ENCODE measurements at regions not wholly inside any gene's neighbourhood (a gene's known extent, or its start where the extent isn't known, plus 50 kb on each side); places are given as distances from the start of the nearest gene placed in this dataset.

DNA sequence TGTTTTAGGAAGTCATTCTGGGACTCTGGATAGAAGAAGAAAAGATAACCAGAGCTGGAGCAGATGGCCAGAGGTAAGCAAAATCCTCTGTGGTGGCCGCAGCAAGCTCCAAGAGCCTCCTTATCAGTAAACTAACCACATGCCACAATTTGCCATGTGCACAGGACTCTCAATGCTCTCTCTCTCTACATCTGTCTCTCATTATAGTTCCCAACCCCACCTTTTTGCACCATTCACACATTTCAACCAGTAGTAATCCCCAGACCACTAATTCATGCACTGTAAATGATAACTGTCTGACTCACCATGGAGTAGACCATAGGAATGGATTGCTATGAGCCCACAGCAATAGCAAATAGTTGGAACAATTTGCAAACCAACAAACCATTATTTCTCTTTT, 526.1 kb downstream of the TLR4 start:
- peaks cover 0 to 3% of the 10 kb centered on the region in 2 donors for H3K9me3 ChIP-seq (ENCODE audit: control insufficient read depth in 2 of 2, low read length in 2 of 2)
- H3K27me3 ChIP-seq (ENCODE audit: control insufficient read depth in 1 of 2, insufficient read depth in 2 of 2, low read length in 2 of 2) = no peaks in the 10 kb centered on the region
- H3K27ac ChIP-seq (ENCODE audit: low read length) = no peak overlapping the region
- no peak overlapping the region for H3K4me3 ChIP-seq (ENCODE audit: low read length in 2 of 2)
- no peaks in the 10 kb centered on the region for H3K36me3 ChIP-seq (ENCODE audit: control insufficient read depth in 2 of 2, insufficient read depth in 2 of 2, low read length in 2 of 2)
- H3K9ac ChIP-seq (ENCODE audit: low read length in 2 of 2) = no peak overlapping the region
- no peaks in the 10 kb centered on the region for H3K4me1 ChIP-seq (ENCODE audit: control insufficient read depth, insufficient read depth, low read length)

DNA sequence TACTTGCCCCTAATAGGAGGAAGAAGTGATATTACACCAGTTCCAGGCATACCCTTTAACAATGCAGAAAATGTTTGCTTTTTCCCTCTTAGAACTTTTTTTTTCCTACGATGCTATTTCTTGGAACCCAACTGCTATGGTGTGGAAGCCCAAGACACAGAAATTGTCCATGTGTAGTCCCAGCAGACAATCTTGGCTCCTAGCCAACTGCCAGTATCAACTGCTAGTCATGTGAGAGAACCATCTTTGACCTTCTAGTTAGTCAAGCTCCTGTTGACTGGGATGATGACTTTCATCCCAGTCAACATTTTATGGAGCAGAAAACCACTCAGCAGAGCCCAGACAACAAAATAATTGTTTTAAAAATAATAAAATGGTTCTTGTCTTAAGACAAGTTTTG, 532.4 kb downstream of the TLR4 start:
- no peak overlapping the region for H3K4me3 ChIP-seq (ENCODE audit: low read length in 2 of 2)
- H3K9ac ChIP-seq (ENCODE audit: low read length in 2 of 2) = no peak overlapping the region
- H3K9me3 ChIP-seq (ENCODE audit: control insufficient read depth in 2 of 2, low read length in 2 of 2) = peaks cover 3 to 7% of the 10 kb centered on the region in 2 donors

DNA sequence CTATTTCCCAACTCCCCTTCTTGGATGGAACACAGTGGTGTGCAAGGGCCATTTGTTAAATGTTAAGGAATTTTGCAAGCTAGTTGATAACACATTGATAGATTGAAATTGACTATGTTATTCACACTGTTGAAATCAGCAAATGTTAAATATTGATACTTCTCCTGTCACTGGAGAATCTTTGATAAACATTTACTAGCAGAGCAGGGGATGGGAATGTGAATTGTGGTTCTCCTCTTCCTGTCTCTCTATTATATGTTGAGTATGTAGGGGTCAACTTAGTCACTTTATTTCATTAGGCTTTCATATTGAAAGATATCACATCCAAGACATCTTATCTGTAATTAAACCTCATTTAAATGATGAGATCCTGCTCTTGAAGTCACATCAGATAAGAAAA, 533.9 kb downstream of the TLR4 start:
- H3K9me3 ChIP-seq (ENCODE audit: control insufficient read depth in 2 of 2, low read length in 2 of 2) = peaks cover 3 to 7% of the 10 kb centered on the region in 2 donors
- no peaks in the 10 kb centered on the region for H3K27me3 ChIP-seq (ENCODE audit: control insufficient read depth in 1 of 2, insufficient read depth in 2 of 2, low read length in 2 of 2)
- H3K36me3 ChIP-seq (ENCODE audit: control insufficient read depth in 2 of 2, insufficient read depth in 2 of 2, low read length in 2 of 2) = no peaks in the 10 kb centered on the region
- no peak overlapping the region for H3K9ac ChIP-seq (ENCODE audit: low read length in 2 of 2)
- H3K27ac ChIP-seq (ENCODE audit: low read length) = no peak overlapping the region
- no peak overlapping the region for H3K4me3 ChIP-seq (ENCODE audit: low read length in 2 of 2)
- no peaks in the 10 kb centered on the region for H3K4me1 ChIP-seq (ENCODE audit: control insufficient read depth, insufficient read depth, low read length)

More for the DNA sequence above, 532.4 kb downstream of the TLR4 start:
- H3K27ac ChIP-seq (ENCODE audit: low read length) = no peak overlapping the region
- H3K27me3 ChIP-seq (ENCODE audit: control insufficient read depth in 1 of 2, insufficient read depth in 2 of 2, low read length in 2 of 2) = no peaks in the 10 kb centered on the region
- no peaks in the 10 kb centered on the region for H3K36me3 ChIP-seq (ENCODE audit: control insufficient read depth in 2 of 2, insufficient read depth in 2 of 2, low read length in 2 of 2)
- H3K4me1 ChIP-seq (ENCODE audit: control insufficient read depth, insufficient read depth, low read length) = no peaks in the 10 kb centered on the region

DNA sequence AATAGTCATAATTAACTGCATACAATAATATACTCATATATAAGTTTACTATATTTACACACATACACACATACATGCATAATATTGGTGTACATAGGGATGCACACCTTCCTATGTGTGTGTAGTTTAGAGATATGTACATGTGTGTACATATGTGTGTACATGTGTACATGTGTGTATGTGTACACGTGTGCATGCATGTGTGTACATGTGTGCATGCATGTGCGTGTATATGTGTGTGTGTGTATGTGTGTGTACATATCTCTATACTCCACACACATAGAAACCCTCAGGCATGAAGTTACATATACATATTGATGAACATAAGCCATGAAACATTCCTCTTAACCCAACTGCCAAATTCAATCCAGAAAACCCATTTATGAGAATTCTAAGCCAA, 547.8 kb downstream of the TLR4 start:
- Histone ChIP-seq H3K27ac (ENCODE audit: low read length) (no peak overlapping the region), H3K9ac (ENCODE audit: low read length in 2 of 2) (no peak overlapping the region)

DNA sequence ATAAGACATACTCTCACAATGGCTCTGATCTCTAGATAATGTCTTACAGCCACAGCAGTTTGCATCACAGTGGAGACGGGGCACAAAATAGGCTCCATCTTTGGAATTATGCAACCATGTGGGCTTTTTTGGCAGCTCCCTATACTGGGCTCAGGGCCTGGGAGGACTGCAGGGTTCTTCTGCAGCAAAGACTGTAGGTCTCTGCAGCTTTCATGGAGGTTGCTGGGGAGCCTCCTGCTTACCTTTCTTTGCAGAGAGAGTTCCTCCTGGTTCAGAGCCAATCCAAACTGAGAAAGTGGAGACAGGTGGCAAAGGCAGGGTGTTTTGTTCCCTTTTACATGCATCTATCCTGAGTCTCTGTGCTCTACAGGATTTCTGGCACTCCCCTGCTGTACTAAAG, 558.0 kb downstream of the TLR4 start:
- H3K27ac ChIP-seq (ENCODE audit: low read length) = no peak overlapping the region

More for the DNA sequence above, 547.8 kb downstream of the TLR4 start:
- H3K4me1 ChIP-seq (ENCODE audit: control insufficient read depth, insufficient read depth, low read length) = no peaks in the 10 kb centered on the region
- H3K27me3 ChIP-seq (ENCODE audit: control insufficient read depth in 1 of 2, insufficient read depth in 2 of 2, low read length in 2 of 2) = no peaks in the 10 kb centered on the region
- no peak overlapping the region for H3K4me3 ChIP-seq (ENCODE audit: low read length in 2 of 2)
- no peaks in the 10 kb centered on the region for H3K36me3 ChIP-seq (ENCODE audit: control insufficient read depth in 2 of 2, insufficient read depth in 2 of 2, low read length in 2 of 2)
- no peaks in the 10 kb centered on the region for H3K9me3 ChIP-seq (ENCODE audit: control insufficient read depth in 2 of 2, low read length in 2 of 2)

DNA sequence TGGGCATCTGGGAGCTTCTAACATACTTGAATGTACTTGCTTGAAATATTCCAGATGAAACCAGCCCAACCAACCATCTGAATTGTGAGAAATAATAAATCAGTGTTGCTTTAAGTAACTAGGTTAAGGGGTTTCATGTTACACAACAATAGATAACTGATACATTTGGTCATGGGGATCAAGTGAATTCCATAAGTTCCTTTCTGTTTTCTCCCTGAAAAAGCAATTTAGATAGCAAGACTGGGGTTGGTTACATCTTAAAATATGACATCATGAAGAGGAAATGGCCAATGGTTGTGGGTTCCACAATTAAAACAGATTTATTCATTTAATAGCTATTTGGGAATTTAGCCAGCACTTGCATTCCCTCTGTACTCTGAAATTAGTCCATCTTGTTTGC, 559.7 kb downstream of the TLR4 start:
- Histone ChIP-seq H3K27me3 (ENCODE audit: control insufficient read depth in 1 of 2, insufficient read depth in 2 of 2, low read length in 2 of 2) (no peaks in the 10 kb centered on the region), H3K9me3 (ENCODE audit: control insufficient read depth in 2 of 2, low read length in 2 of 2) (no peaks in the 10 kb centered on the region), H3K4me1 (ENCODE audit: control insufficient read depth, insufficient read depth, low read length) (no peaks in the 10 kb centered on the region), H3K36me3 (ENCODE audit: control insufficient read depth in 2 of 2, insufficient read depth in 2 of 2, low read length in 2 of 2) (no peaks in the 10 kb centered on the region), H3K9ac (ENCODE audit: low read length in 2 of 2) (no peak overlapping the region), H3K4me3 (ENCODE audit: low read length in 2 of 2) (no peak overlapping the region), H3K27ac (ENCODE audit: low read length) (no peak overlapping the region)

More for the DNA sequence above, 558.0 kb downstream of the TLR4 start:
- Histone ChIP-seq H3K27me3 (ENCODE audit: control insufficient read depth in 1 of 2, insufficient read depth in 2 of 2, low read length in 2 of 2) (no peaks in the 10 kb centered on the region), H3K4me1 (ENCODE audit: control insufficient read depth, insufficient read depth, low read length) (no peaks in the 10 kb centered on the region), H3K4me3 (ENCODE audit: low read length in 2 of 2) (no peak overlapping the region), H3K36me3 (ENCODE audit: control insufficient read depth in 2 of 2, insufficient read depth in 2 of 2, low read length in 2 of 2) (no peaks in the 10 kb centered on the region), H3K9me3 (ENCODE audit: control insufficient read depth in 2 of 2, low read length in 2 of 2) (no peaks in the 10 kb centered on the region), H3K9ac (ENCODE audit: low read length in 2 of 2) (no peak overlapping the region)

DNA sequence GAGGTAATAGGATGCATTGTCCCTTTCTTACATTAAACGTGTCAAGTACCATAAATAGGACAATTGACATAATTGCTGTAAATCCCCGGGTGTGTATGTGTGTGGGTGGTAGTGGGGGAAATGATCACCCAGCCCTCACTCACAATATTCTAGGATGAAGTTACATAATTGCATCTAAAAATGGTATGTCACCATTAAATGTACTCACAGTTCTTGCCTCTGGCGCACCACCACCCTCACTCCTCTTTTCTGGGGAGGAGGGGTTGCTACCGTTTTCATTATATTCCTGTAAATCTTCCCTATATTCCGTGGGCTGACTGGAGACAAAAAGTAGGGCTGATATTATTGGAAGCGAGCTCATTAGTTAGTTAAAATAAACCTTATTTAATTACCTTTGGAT, 563.8 kb downstream of the TLR4 start:
- Histone ChIP-seq H3K36me3 (ENCODE audit: control insufficient read depth in 2 of 2, insufficient read depth in 2 of 2, low read length in 2 of 2) (no peaks in the 10 kb centered on the region), H3K9me3 (ENCODE audit: control insufficient read depth in 2 of 2, low read length in 2 of 2) (no peaks in the 10 kb centered on the region), H3K4me1 (ENCODE audit: control insufficient read depth, insufficient read depth, low read length) (no peaks in the 10 kb centered on the region), H3K4me3 (ENCODE audit: low read length in 2 of 2) (no peak overlapping the region), H3K9ac (ENCODE audit: low read length in 2 of 2) (no peak overlapping the region), H3K27ac (ENCODE audit: low read length) (no peak overlapping the region), H3K27me3 (ENCODE audit: control insufficient read depth in 1 of 2, insufficient read depth in 2 of 2, low read length in 2 of 2) (no peaks in the 10 kb centered on the region)

DNA sequence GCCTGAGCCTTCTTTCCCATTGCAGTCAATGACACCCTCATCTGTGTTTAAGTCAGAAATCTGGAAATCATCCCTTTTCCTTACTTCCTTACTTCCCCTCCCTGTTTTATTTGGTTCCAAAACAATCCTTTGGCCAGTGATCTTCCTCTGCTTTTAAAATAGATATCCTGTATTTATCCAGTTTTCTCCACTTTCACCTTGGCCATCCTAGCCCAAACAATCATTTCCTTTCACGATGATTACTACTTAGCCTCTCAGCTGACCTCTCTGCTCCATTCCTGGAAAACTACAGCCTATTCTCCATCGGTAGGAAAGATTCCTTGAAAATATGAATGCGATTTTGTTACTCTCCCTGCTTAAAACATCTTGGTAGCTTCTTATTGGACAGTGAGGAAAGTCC, 565.4 kb downstream of the TLR4 start:
- Histone ChIP-seq H3K36me3 (ENCODE audit: control insufficient read depth in 2 of 2, insufficient read depth in 2 of 2, low read length in 2 of 2) (no peaks in the 10 kb centered on the region), H3K4me1 (ENCODE audit: control insufficient read depth, insufficient read depth, low read length) (no peaks in the 10 kb centered on the region), H3K4me3 (ENCODE audit: low read length in 2 of 2) (no peak overlapping the region)

DNA sequence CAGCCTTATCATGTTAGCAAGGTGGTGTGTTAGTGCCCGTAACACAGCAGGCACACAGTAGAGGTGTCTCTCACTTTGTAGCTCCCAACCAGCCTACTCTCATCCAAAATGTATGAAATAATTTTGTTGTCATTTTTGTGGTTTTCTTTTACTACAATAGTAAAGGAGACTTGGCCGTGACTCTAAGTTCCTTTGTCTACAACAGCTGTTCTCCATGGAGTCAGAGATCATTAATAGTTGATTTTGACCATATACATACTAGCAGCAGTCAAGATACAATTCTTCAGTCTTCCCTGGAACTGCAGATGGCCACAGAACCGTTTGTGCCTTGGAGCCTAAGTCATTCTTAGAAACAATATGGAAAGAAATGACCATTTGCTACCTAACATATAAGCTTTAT, 567.1 kb downstream of the TLR4 start:
- no peaks in the 10 kb centered on the region for H3K27me3 ChIP-seq (ENCODE audit: control insufficient read depth in 1 of 2, insufficient read depth in 2 of 2, low read length in 2 of 2)
- H3K9me3 ChIP-seq (ENCODE audit: control insufficient read depth in 2 of 2, low read length in 2 of 2) = no peaks in the 10 kb centered on the region
- no peak overlapping the region for H3K4me3 ChIP-seq (ENCODE audit: low read length in 2 of 2)
- H3K27ac ChIP-seq (ENCODE audit: low read length) = no peak overlapping the region
- no peak overlapping the region for H3K9ac ChIP-seq (ENCODE audit: low read length in 2 of 2)
- H3K4me1 ChIP-seq (ENCODE audit: control insufficient read depth, insufficient read depth, low read length) = no peaks in the 10 kb centered on the region
- H3K36me3 ChIP-seq (ENCODE audit: control insufficient read depth in 2 of 2, insufficient read depth in 2 of 2, low read length in 2 of 2) = no peaks in the 10 kb centered on the region

More for the DNA sequence above, 565.4 kb downstream of the TLR4 start:
- no peak overlapping the region for H3K27ac ChIP-seq (ENCODE audit: low read length)
- no peaks in the 10 kb centered on the region for H3K9me3 ChIP-seq (ENCODE audit: control insufficient read depth in 2 of 2, low read length in 2 of 2)
- H3K9ac ChIP-seq (ENCODE audit: low read length in 2 of 2) = no peak overlapping the region
- no peaks in the 10 kb centered on the region for H3K27me3 ChIP-seq (ENCODE audit: control insufficient read depth in 1 of 2, insufficient read depth in 2 of 2, low read length in 2 of 2)

DNA sequence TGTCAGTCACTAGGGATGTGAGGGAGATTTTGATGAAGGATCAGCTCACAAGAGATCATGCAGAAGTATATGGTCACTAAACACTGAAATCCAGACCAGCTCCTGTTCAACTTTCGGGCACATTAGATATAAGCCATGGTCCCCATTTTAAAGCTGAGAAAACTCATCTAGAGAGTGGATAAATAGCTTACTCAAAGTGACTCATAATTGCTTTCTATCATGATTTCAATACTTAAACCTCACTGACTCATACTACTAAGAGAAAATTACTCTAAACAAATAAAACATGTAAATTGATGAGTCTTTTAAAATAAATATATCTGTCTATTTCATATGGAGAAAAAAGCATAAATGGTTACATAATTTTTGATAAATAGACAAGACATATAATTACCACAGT, 567.7 kb downstream of the TLR4 start:
- Histone ChIP-seq H3K36me3 (ENCODE audit: control insufficient read depth in 2 of 2, insufficient read depth in 2 of 2, low read length in 2 of 2) (no peaks in the 10 kb centered on the region), H3K27me3 (ENCODE audit: control insufficient read depth in 1 of 2, insufficient read depth in 2 of 2, low read length in 2 of 2) (no peaks in the 10 kb centered on the region), H3K9ac (ENCODE audit: low read length in 2 of 2) (no peak overlapping the region), H3K9me3 (ENCODE audit: control insufficient read depth in 2 of 2, low read length in 2 of 2) (no peaks in the 10 kb centered on the region), H3K27ac (ENCODE audit: low read length) (no peak overlapping the region), H3K4me1 (ENCODE audit: control insufficient read depth, insufficient read depth, low read length) (no peaks in the 10 kb centered on the region), H3K4me3 (ENCODE audit: low read length in 2 of 2) (no peak overlapping the region)

DNA sequence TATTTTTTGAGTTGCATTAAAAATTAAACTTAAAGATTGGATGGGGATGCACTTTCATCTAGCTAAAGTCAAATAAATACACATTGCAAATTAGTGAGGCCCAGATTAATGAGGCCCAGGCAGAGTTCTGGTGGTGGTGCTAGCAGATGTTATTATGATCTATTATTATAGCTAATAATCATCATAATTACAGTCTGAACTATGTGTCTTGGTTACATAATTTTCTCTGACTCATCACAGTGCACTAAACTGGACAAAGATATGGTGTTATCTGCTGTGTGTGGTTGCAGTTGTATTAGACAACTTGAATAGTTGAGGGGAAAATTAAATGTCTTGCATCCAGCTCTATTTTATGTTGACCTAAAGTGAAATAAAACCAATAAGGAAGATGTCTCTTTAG, 568.8 kb downstream of the TLR4 start:
- Histone ChIP-seq H3K36me3 (ENCODE audit: control insufficient read depth in 2 of 2, insufficient read depth in 2 of 2, low read length in 2 of 2) (no peaks in the 10 kb centered on the region), H3K4me1 (ENCODE audit: control insufficient read depth, insufficient read depth, low read length) (no peaks in the 10 kb centered on the region), H3K27ac (ENCODE audit: low read length) (no peak overlapping the region), H3K9ac (ENCODE audit: low read length in 2 of 2) (no peak overlapping the region), H3K27me3 (ENCODE audit: control insufficient read depth in 1 of 2, insufficient read depth in 2 of 2, low read length in 2 of 2) (no peaks in the 10 kb centered on the region), H3K9me3 (ENCODE audit: control insufficient read depth in 2 of 2, low read length in 2 of 2) (no peaks in the 10 kb centered on the region), H3K4me3 (ENCODE audit: low read length in 2 of 2) (no peak overlapping the region)

Data from stomach smooth muscle (tissue), 2 donors.